Common myeloid progenitor, CD34-positive (primary cell): ENCODE measurements at regions not wholly inside any gene's neighbourhood (a gene's known extent, or its start where the extent isn't known, plus 50 kb on each side); places are given as distances from the start of the nearest gene placed in this dataset.

ENCODE experiments used
- CTCF ChIA-PET: fragments of 350-600 bp; sonication (Branson Sonifier 250); formaldehyde crosslinking; loops from one replicate; lab custom pipeline; 2021; ENCODE audit warnings: antibody characterized with exemption; lab: Charles Lee
- POLR2A ChIA-PET: fragments of 350-600 bp; sonication (Branson Sonifier 250); formaldehyde crosslinking; loops from one replicate; lab custom pipeline; 2021; ENCODE audit warnings: antibody characterized with exemption; lab: Charles Lee
- DNase-seq, 3 donors: peaks; one replicate each; pipeline versions ENCODE4 v3.0.0 to v3.0.0-alpha.2; 2013
- H3K27ac ChIP-seq, 2 experiments: 1 replicate in 1 of 2; 2 replicates in 1 of 2; pipeline ENCODE4 v1.7.0; 2013; ENCODE audit warnings: inconsistent platforms in 2 of 2, low read length in 2 of 2, mild to moderate bottlenecking in 2 of 2, low read depth in 1 of 2, moderate library complexity in 1 of 2; ENCODE audit not compliant: severe bottlenecking in 2 of 2, insufficient read depth in 1 of 2, poor library complexity in 1 of 2
- H3K27me3 ChIP-seq, 5 experiments: replicated peaks in 2 of 5; 1 replicate in 3 of 5; 2 replicates in 2 of 5; pipeline versions ENCODE4 v1.6.1 to v1.7.0; 2013; ENCODE audit warnings: low read length in 4 of 5, mild to moderate bottlenecking in 2 of 5, moderate library complexity in 2 of 5, inconsistent platforms in 1 of 5; ENCODE audit not compliant: insufficient read depth in 5 of 5, control insufficient read depth in 4 of 5
- H3K36me3 ChIP-seq, 4 experiments: 1 replicate in 2 of 4; 2 replicates in 2 of 4; pipeline versions ENCODE4 v1.6.1 to v1.7.0; 2013; ENCODE audit warnings: low read length in 3 of 4, control low read depth in 1 of 4, mild to moderate bottlenecking in 1 of 4; ENCODE audit not compliant: control insufficient read depth in 4 of 4, insufficient read depth in 4 of 4
- H3K4me1 ChIP-seq, 4 experiments: 1 replicate in 3 of 4; 2 replicates in 1 of 4; pipeline versions ENCODE4 v1.6.1 to v1.7.1; 2013; ENCODE audit warnings: low read length in 3 of 4, mild to moderate bottlenecking in 3 of 4, control low read depth in 1 of 4, inconsistent platforms in 1 of 4, moderate library complexity in 1 of 4; ENCODE audit not compliant: control insufficient read depth in 4 of 4, insufficient read depth in 4 of 4; ENCODE audit errors: control extremely low read depth in 1 of 4
- H3K4me3 ChIP-seq, 7 experiments: 1 replicate in 4 of 7; 2 replicates in 3 of 7; pipeline versions ENCODE4 v1.5.1 to v1.7.0; 2013; ENCODE audit warnings: mild to moderate bottlenecking in 7 of 7, low read length in 6 of 7, moderate library complexity in 6 of 7, inconsistent platforms in 2 of 7, low read depth in 2 of 7, control low read depth in 1 of 7; ENCODE audit not compliant: insufficient read depth in 4 of 7, control insufficient read depth in 1 of 7; ENCODE audit errors: extremely low read depth in 1 of 7
- H3K9me3 ChIP-seq, 5 experiments: 1 replicate in 4 of 5; 2 replicates in 1 of 5; pipeline versions ENCODE4 v1.6.1 to v1.7.1; 2013; ENCODE audit warnings: low read length in 4 of 5, mild to moderate bottlenecking in 2 of 5, inconsistent platforms in 1 of 5, low read depth in 1 of 5, moderate library complexity in 1 of 5; ENCODE audit not compliant: control insufficient read depth in 4 of 5, insufficient read depth in 2 of 5; ENCODE audit errors: control extremely low read depth in 1 of 5
- WGBS: methylation state at CpG from one replicate; pipeline ENCODE4 v1.1.5; 2013; ENCODE audit not compliant: insufficient coverage; 5-methylcytosine and 5-hydroxymethylcytosine counted together

GRCh38 chr14:100470523-100470897, 116.7 kb downstream of the BEGAIN start:
- Histone ChIP-seq H3K36me3 (no peaks in the 10 kb centered on the region), H3K4me1 (no peaks in the 10 kb centered on the region), H3K27me3 (no peaks in the 10 kb centered on the region), H3K9me3 (no peaks in the 10 kb centered on the region), H3K27ac (no peak overlapping the region), H3K4me3 (no peak overlapping the region)
- POLR2A ChIA-PET, result no interaction called here
- CTCF ChIA-PET, result interaction anchor here (0.9 kb wide), 1 partner anchor 175 kb away, joined by 3 read pairs; no protein-coding TSS in a partner anchor
- 100% methylated on average over 1 of the region's 2 CpGs for WGBS
- DNase-seq, result peak in 1 of 3 donors; percentile 3

DNA sequence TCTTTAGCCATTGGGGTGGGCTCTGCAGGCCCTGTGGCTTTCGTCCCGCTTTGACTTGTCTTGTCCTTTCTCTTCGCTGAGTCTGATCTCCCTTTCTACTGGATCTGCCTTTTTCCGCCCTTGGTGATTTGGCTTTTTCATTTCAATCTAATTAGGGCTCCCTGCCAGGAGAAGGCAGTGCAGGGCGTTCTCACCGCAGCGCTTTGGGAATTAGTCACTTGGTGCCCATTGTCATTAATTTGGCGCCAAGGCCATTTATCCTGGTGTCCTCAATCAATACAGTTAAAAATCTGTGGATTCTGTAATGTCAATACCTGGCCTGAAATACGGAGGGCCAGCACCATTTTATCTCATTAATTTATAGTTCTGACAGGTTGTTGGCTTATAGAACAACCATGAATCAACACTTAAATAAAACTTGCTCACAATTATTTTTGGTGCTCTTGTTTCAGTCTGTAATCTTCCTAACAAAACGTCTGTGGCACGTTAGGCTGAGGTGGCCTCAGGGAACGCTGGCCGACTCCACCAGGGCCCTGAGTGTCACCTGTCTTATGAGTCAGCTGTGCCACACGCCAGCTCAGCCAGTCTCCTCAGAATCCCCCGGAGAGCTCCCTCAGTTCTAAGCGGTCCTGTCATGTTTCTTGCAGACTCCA, 115.7 kb downstream of the BEGAIN start:
- no peaks in the 10 kb centered on the region for H3K27me3 ChIP-seq
- DNase-seq, result no peak
- H3K9me3 ChIP-seq, result no peaks in the 10 kb centered on the region
- no peaks in the 10 kb centered on the region for H3K36me3 ChIP-seq
- WGBS, result 92% methylated on average over 14 of the region's 16 CpGs
- H3K4me1 ChIP-seq, result no peaks in the 10 kb centered on the region
- H3K27ac ChIP-seq, result no peak overlapping the region
- ChIA-PET POLR2A (no interaction called here), CTCF (interaction anchor here (0.8 kb wide), 1 partner anchor 9 kb away, joined by 3 read pairs; no protein-coding TSS in a partner anchor)
- no peak overlapping the region for H3K4me3 ChIP-seq

DNA sequence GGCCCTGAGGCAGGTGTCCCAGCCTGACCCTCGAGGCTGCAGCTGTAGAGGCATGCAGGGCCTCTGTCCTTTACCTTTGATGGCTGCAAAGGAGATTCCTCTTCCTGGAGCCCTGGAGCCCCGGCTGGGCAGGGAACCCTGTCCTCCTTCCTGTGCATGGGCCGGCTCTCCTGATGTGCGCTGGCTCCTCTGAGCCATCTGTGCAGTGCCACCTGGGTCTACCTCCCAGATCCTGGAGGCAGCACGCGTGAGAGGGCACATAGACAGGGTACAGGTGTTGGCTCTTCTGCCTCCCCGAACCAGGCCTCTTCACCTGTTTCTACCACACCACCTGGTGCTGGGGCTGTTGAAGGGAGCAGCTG, 115.1 kb downstream of the BEGAIN start:
- Histone ChIP-seq H3K27me3 (no peaks in the 10 kb centered on the region), H3K9me3 (no peaks in the 10 kb centered on the region), H3K36me3 (no peaks in the 10 kb centered on the region), H3K4me3 (no peak overlapping the region), H3K4me1 (no peaks in the 10 kb centered on the region), H3K27ac (no peak overlapping the region)
- DNase-seq, result no peak
- CTCF ChIA-PET, result interaction anchor here (0.8 kb wide), 1 partner anchor 10 kb away, joined by 3 read pairs; no protein-coding TSS in a partner anchor
- 80% methylated on average over 6 of the region's 7 CpGs for WGBS
- POLR2A ChIA-PET, result no interaction called here

DNA sequence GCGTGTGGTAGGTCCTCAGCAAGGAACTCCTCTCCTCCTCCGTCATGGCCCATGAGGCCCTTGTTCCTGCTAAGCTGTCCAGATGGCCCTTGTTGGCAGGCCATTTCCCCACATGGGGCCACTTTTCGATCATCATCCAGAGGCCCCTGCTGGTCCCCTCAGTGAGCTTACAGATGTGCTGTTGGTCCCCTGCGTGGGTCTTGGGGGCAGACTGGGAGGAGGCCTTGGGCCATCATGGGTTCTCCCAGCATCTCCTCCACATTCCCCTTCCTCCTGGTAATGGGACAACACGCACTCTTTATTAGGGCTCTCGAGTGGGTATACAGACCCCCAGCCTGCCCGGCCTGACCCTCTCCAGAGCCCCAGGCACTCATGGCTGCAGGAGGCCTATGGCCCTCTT, 114.7 kb downstream of the BEGAIN start:
- 98% methylated on average over 6 of the region's 7 CpGs for WGBS
- CTCF ChIA-PET, result no interaction called here
- no peaks in the 10 kb centered on the region for H3K4me1 ChIP-seq
- no peak overlapping the region for H3K27ac ChIP-seq
- H3K36me3 ChIP-seq, result no peaks in the 10 kb centered on the region
- no peaks in the 10 kb centered on the region for H3K27me3 ChIP-seq
- H3K4me3 ChIP-seq, result no peak overlapping the region
- no peak for DNase-seq
- no peaks in the 10 kb centered on the region for H3K9me3 ChIP-seq
- POLR2A ChIA-PET, result no interaction called here

DNA sequence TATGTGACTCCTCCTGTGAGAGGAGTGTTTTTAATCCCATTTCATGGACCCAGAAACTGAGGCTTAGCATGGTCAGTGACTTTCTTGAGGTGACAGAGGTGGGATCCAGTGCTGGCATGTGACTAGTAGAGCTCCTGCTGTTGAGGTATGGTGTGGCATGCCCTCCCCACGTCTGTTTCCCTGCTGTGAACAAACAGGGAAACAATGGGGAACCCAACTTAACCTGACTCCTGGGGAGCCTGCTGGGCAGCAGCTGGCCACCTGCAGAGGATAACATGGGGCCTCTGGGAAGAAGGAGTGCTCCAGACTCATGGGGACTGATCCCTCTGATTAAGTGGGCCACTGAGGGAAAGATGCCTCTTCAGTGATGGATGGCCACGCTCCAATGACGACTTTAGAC, 114.0 kb downstream of the BEGAIN start:
- DNase-seq, result no peak
- ChIA-PET CTCF (no interaction called here), POLR2A (no interaction called here)
- H3K27me3 ChIP-seq, result no peaks in the 10 kb centered on the region
- no peak overlapping the region for H3K4me3 ChIP-seq
- WGBS, result 100% methylated on average over 2 of the region's 3 CpGs
- no peak overlapping the region for H3K27ac ChIP-seq
- no peaks in the 10 kb centered on the region for H3K9me3 ChIP-seq
- no peaks in the 10 kb centered on the region for H3K36me3 ChIP-seq
- H3K4me1 ChIP-seq, result no peaks in the 10 kb centered on the region

DNA sequence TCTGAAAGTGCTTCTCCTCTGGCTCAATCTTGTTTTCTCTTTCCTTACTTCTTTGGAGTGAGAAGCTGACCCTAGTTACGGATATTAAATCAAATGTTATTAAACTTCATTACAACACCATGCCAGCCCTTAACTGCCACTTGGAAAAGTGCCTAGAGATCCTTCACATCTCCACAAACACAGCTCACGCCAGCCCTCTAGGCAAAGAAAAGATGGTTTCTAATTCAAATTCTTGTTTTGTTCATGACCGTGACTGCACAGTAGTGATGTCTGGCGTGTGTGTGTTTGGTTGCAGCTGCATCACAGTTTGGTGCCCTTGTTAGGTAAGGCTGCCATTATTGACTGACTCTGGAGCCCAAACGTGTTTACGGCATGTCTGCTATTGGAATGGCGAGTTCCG, 113.0 kb downstream of the BEGAIN start:
- no peaks in the 10 kb centered on the region for H3K9me3 ChIP-seq
- H3K36me3 ChIP-seq, result no peaks in the 10 kb centered on the region
- no peaks in the 10 kb centered on the region for H3K4me1 ChIP-seq
- no peak for DNase-seq
- POLR2A ChIA-PET, result no interaction called here
- H3K27me3 ChIP-seq, result no peaks in the 10 kb centered on the region
- no peak overlapping the region for H3K27ac ChIP-seq
- CTCF ChIA-PET, result no interaction called here
- WGBS, result 100% methylated on average over 4 of the region's 8 CpGs
- no peak overlapping the region for H3K4me3 ChIP-seq

DNA sequence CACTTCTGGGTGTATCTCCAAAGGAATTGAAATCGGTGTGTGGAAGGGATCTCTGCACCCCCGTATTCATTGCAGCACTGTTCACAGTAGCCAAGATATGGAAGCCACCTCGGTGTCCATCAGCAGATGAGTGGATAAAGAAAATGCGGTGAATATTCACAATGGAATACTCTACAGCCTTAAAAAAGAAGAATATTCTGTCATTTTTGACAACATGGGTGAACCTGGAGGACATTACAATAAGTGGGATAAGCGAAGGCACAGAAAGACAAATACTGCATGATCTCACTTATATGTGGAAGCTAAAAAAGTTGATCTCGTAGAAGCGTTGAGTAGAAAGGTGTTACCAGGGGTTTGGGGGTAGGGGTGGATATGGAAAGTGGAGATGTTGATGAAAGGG, 111.9 kb downstream of the BEGAIN start:
- WGBS, result 100% methylated on average over 6 of the region's 7 CpGs
- no peak for DNase-seq
- Histone ChIP-seq H3K4me1 (no peaks in the 10 kb centered on the region), H3K27me3 (no peaks in the 10 kb centered on the region), H3K9me3 (no peaks in the 10 kb centered on the region), H3K4me3 (no peak overlapping the region), H3K27ac (no peak overlapping the region), H3K36me3 (no peaks in the 10 kb centered on the region)
- ChIA-PET CTCF (no interaction called here), POLR2A (no interaction called here)
